Smooth muscle cell (in vitro differentiated cells): ENCODE measurements at regions not wholly inside any gene's neighbourhood (a gene's known extent, or its start where the extent isn't known, plus 50 kb on each side); places are given as distances from the start of the nearest gene placed in this dataset.

ENCODE experiments used
- DNase-seq: peaks from one replicate; lab custom pipeline; 2025; ENCODE audit not compliant: unreplicated experiment; lab: John Stamatoyannopoulos, UW
- H2AFZ ChIP-seq: fragments of 200-600 bp; sonication (generic); 2 replicates; pipeline ENCODE4 v1.6.0; 2016; ENCODE audit warnings: antibody characterized with exemption, low read depth, mild to moderate bottlenecking
- H3F3A ChIP-seq: fragments of 200-600 bp; sonication (generic); 2 replicates; pipeline ENCODE4 v1.6.0; 2017; ENCODE audit warnings: antibody characterized with exemption, low read depth
- H3K27ac ChIP-seq: fragments of 200-600 bp; sonication (generic); 2 replicates; pipeline ENCODE4 v1.5.1; 2016; ENCODE audit warnings: low read depth, mild to moderate bottlenecking
- H3K27me3 ChIP-seq: fragments of 200-600 bp; sonication (generic); 2 replicates; pipeline ENCODE4 v1.6.1; 2016; ENCODE audit warnings: low read depth, mild to moderate bottlenecking
- H3K36me3 ChIP-seq: fragments of 200-600 bp; sonication (generic); 2 replicates; pipeline ENCODE4 v1.5.1; 2016; ENCODE audit warnings: low read depth
- H3K4me1 ChIP-seq: fragments of 200-600 bp; sonication (generic); 2 replicates; pipeline ENCODE4 v1.5.1; 2016; ENCODE audit warnings: low read depth
- H3K4me2 ChIP-seq: fragments of 200-600 bp; sonication (generic); 2 replicates; pipeline ENCODE4 v1.6.0; 2016; ENCODE audit warnings: mild to moderate bottlenecking
- H3K4me3 ChIP-seq: fragments of 200-600 bp; sonication (generic); 2 replicates; pipeline ENCODE4 v1.5.1; 2016; ENCODE audit warnings: mild to moderate bottlenecking
- H3K79me2 ChIP-seq: fragments of 200-600 bp; sonication (generic); 2 replicates; pipeline ENCODE4 v1.6.0; 2016; ENCODE audit warnings: low read depth, mild to moderate bottlenecking
- H3K9ac ChIP-seq: fragments of 200-600 bp; sonication (generic); 2 replicates; pipeline ENCODE4 v1.6.0; 2016; ENCODE audit warnings: low read depth
- H3K9me3 ChIP-seq: fragments of 200-600 bp; sonication (generic); replicated peaks from 2 replicates; pipeline ENCODE4 v1.5.1; 2016; ENCODE audit warnings: low read depth
- H4K20me1 ChIP-seq: fragments of 200-600 bp; sonication (generic); 2 replicates; pipeline ENCODE4 v1.6.0; 2016; ENCODE audit warnings: low read depth
- WGBS: methylation state at CpG from one replicate; pipeline ENCODE4 v1.1.7; 2016; ENCODE audit warnings: low lambda C conversion rate; 5-methylcytosine and 5-hydroxymethylcytosine counted together
- TF ChIP-seq, protein P1 (sequence below): fragments of 200-600 bp; sonication (generic); IDR thresholded peaks from 2 replicates; pipeline ENCODE4 v1.5.1; 2017; ENCODE audit warnings: borderline replicate concordance, mild to moderate bottlenecking, antibody characterized with exemption; ENCODE audit not compliant: insufficient read depth, poor library complexity, severe bottlenecking

DNA sequence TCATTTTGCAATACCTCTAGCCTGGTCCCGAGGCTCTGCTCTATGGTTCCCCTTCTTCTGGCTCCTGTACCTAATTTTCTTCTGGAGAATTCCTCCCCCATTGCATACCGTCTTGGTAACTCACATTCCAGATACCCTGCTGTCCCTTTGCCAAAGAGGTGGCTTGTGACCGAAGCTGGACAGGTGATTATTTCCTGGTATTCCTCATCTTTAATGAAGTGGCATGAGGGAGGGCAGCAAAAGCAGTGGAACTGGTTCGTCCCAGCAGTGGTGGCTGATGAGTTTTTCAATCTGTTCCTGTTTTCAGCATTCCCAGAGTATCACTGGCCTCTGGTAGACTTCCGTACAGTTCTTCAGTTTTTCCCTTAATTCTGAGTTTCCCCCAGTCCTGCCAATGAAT lies 186.2 kb upstream of the CADPS start:
- TF ChIP-seq, protein P1, sequence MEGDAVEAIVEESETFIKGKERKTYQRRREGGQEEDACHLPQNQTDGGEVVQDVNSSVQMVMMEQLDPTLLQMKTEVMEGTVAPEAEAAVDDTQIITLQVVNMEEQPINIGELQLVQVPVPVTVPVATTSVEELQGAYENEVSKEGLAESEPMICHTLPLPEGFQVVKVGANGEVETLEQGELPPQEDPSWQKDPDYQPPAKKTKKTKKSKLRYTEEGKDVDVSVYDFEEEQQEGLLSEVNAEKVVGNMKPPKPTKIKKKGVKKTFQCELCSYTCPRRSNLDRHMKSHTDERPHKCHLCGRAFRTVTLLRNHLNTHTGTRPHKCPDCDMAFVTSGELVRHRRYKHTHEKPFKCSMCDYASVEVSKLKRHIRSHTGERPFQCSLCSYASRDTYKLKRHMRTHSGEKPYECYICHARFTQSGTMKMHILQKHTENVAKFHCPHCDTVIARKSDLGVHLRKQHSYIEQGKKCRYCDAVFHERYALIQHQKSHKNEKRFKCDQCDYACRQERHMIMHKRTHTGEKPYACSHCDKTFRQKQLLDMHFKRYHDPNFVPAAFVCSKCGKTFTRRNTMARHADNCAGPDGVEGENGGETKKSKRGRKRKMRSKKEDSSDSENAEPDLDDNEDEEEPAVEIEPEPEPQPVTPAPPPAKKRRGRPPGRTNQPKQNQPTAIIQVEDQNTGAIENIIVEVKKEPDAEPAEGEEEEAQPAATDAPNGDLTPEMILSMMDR, result no peak
- Histone ChIP-seq H2AFZ (no peak overlapping the region), H3K9me3 (no peaks in the 10 kb centered on the region), H3K4me3 (no peak overlapping the region), H3K79me2 (no peaks in the 10 kb centered on the region), H4K20me1 (no peaks in the 10 kb centered on the region), H3K9ac (no peak overlapping the region), H3K36me3 (no peaks in the 10 kb centered on the region), H3K27me3 (peaks cover 7% of the 10 kb centered on the region), H3K4me2 (no peak overlapping the region), H3K27ac (no peak overlapping the region), H3F3A (no peaks in the 10 kb centered on the region), H3K4me1 (no peaks in the 10 kb centered on the region)
- WGBS, result 74% methylated on average over 5 of the region's 5 CpGs
- no peak for DNase-seq

DNA sequence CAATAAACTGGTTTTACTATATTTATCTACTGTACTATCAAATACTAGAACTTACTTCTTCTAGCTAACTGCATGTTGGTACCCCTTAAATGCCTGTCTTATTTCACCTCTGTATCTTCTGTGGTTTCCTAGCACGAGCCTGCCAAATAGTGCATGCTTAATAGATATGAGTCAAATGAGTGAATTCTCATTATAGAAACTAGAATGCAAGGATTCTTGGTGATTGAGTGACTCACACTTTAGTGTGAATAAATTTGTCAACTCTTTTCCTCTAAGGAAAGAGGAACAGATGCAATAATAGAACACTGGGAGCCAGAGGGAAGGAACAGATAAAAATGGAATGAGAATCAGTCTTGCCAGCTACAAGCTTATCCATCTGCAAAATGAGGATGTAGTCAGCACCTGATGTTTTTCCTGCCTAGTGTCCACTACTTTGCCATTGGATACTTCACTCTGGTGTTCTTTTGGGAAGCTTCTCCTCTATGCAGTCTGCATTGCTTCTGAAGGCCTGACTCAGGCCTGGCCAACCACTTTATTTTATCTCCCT lies 189.1 kb upstream of the CADPS start:
- Histone ChIP-seq H3K36me3 (no peaks in the 10 kb centered on the region), H3K27ac (no peak overlapping the region), H3K27me3 (peaks cover 7% of the 10 kb centered on the region), H3K79me2 (no peaks in the 10 kb centered on the region), H3K4me2 (no peak overlapping the region), H3K9me3 (no peaks in the 10 kb centered on the region), H3F3A (no peaks in the 10 kb centered on the region), H3K4me1 (no peaks in the 10 kb centered on the region), H3K4me3 (no peak overlapping the region), H2AFZ (no peak overlapping the region), H3K9ac (no peak overlapping the region), H4K20me1 (no peaks in the 10 kb centered on the region)
- DNase-seq, result no peak
- WGBS, result 69% methylated on average over 1 of the region's 1 CpG
- TF ChIP-seq, protein P1, result no peak

DNA sequence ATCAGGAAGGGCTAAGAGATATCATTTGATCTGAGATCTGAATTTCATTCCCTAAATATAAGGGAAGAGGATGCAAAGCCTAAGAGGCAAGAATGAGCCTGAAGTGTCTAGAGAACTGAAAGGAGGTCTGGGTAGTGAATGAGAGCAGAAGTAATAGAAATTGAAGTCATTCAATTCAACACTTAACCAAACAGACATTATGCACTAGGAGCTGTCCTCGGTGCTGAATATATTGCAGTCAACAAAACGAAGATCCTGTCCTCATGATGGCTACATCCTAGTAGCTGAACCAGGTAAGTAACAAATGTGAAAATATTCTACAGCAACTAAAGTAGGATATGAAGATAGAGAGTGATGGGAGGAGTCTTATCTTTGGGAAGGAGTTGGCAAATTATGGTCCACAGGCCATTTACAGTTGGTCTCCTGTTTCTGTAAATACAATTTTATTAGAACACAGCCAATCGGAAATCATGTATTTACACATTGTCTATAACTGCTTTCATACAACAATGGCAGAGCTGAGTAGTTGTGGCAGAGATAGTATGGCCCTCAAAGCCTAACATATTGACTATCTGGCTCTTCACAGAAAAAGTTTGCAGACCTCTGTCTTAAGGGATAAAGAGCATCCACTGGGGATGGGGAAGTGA lies 192.9 kb upstream of the CADPS start:
- Histone ChIP-seq H2AFZ (no peak overlapping the region), H3K4me3 (no peak overlapping the region), H4K20me1 (no peaks in the 10 kb centered on the region), H3K9ac (no peak overlapping the region), H3F3A (no peaks in the 10 kb centered on the region), H3K4me2 (no peak overlapping the region), H3K79me2 (no peaks in the 10 kb centered on the region), H3K27ac (no peak overlapping the region), H3K4me1 (no peaks in the 10 kb centered on the region), H3K27me3 (peaks cover 29% of the 10 kb centered on the region), H3K36me3 (no peaks in the 10 kb centered on the region), H3K9me3 (no peaks in the 10 kb centered on the region)
- no peak for DNase-seq
- TF ChIP-seq, protein P1, result no peak
- 43% methylated on average over 3 of the region's 3 CpGs for WGBS
